ENCODE measurements at regions not wholly inside any gene's neighbourhood (a gene's known extent, or its start where the extent isn't known, plus 50 kb on each side); places are given as distances from the start of the nearest gene placed in this dataset.

DNA sequence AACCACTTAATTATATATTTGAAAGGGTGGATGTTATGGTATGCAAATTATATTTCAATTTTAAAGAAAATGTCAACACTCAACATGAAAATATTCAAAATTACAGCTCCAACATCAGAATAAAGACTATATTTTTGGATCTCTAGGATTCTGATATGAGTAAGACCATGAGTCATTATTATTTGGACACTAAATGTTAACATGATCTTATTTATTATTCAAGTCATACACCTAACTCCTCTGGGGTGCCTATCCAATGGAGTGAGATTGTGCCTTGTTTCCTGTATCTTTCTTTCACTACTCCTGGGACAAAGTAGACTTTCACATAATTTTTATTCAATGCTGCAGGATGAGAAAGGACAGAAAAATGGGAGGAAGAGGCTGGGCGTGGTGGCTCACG, 135.2 kb upstream of the PRSS1 start:
- Mint-ChIP-seq H3K4me1 (peaks cover 15% of the 10 kb centered on the region), H3K27me3 (ENCODE audit: low read depth) (no peaks in the 10 kb centered on the region), H3K4me3 (no peak overlapping the region), H3K9me3 (no peaks in the 10 kb centered on the region), H3K27ac (no peak overlapping the region), H3K36me3 (no peaks in the 10 kb centered on the region)
- ChIA-PET POLR2A (no interaction called here), CTCF (interaction anchor here (0.6 kb wide), 1 partner anchor 10 kb away, joined by 3 read pairs; no protein-coding TSS in a partner anchor)
- TF ChIP-seq FOXJ3 (CRISPR knock-in tag; IDR thresholded peaks at IDR 0.05; ENCODE audit: borderline replicate concordance) (no peak), AFF4 (CRISPR knock-in tag; IDR thresholded peaks at IDR 0.05; ENCODE audit: borderline replicate concordance) (no peak), MLX (CRISPR knock-in tag; IDR thresholded peaks at IDR 0.05) (no peak), ETV6 (CRISPR knock-in tag; IDR thresholded peaks at IDR 0.05) (no peak), ZNF138 (CRISPR knock-in tag; conservative IDR thresholded peaks at IDR 0.05) (no peak), CTCF (IDR thresholded peaks at IDR 0.05) (no peak), ZNF671 (CRISPR knock-in tag; IDR thresholded peaks at IDR 0.05) (no peak), TEAD4 (CRISPR knock-in tag; IDR thresholded peaks at IDR 0.05) (no peak), MXD4 (CRISPR knock-in tag; IDR thresholded peaks at IDR 0.05; ENCODE audit: borderline replicate concordance) (no peak)
- TF ChIP-seq, protein P1, sequence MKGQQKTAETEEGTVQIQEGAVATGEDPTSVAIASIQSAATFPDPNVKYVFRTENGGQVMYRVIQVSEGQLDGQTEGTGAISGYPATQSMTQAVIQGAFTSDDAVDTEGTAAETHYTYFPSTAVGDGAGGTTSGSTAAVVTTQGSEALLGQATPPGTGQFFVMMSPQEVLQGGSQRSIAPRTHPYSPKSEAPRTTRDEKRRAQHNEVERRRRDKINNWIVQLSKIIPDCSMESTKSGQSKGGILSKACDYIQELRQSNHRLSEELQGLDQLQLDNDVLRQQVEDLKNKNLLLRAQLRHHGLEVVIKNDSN (CRISPR knock-in tag; IDR thresholded peaks at IDR 0.05) = no peak
- TF ChIP-seq, protein P2, sequence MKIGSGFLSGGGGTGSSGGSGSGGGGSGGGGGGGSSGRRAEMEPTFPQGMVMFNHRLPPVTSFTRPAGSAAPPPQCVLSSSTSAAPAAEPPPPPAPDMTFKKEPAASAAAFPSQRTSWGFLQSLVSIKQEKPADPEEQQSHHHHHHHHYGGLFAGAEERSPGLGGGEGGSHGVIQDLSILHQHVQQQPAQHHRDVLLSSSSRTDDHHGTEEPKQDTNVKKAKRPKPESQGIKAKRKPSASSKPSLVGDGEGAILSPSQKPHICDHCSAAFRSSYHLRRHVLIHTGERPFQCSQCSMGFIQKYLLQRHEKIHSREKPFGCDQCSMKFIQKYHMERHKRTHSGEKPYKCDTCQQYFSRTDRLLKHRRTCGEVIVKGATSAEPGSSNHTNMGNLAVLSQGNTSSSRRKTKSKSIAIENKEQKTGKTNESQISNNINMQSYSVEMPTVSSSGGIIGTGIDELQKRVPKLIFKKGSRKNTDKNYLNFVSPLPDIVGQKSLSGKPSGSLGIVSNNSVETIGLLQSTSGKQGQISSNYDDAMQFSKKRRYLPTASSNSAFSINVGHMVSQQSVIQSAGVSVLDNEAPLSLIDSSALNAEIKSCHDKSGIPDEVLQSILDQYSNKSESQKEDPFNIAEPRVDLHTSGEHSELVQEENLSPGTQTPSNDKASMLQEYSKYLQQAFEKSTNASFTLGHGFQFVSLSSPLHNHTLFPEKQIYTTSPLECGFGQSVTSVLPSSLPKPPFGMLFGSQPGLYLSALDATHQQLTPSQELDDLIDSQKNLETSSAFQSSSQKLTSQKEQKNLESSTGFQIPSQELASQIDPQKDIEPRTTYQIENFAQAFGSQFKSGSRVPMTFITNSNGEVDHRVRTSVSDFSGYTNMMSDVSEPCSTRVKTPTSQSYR (CRISPR knock-in tag; IDR thresholded peaks at IDR 0.05) = no peak
- no peak for DNase-seq (ENCODE audit: low spot score)
- ATAC-seq = no peak

GRCh38 chr7:142612237-142612881, 136.9 kb upstream of the PRSS1 start:
- DNase-seq (ENCODE audit: low spot score) (no peak), ATAC-seq (no peak; the same call in 1 of the 2 replicates)
- H3K4me3 Mint-ChIP-seq = no peak overlapping the region
- no peak for TF ChIP-seq JUN (CRISPR knock-in tag; IDR thresholded peaks at IDR 0.05)
- no peak for TF ChIP-seq ZNF121 (CRISPR knock-in tag; IDR thresholded peaks at IDR 0.05)
- no peak for TF ChIP-seq ELF4 (CRISPR knock-in tag; IDR thresholded peaks at IDR 0.05; ENCODE audit: low read depth)
- no peak for TF ChIP-seq NFATC4 (CRISPR knock-in tag; IDR thresholded peaks at IDR 0.05)
- TF ChIP-seq CREB1 (CRISPR knock-in tag; IDR thresholded peaks at IDR 0.05) = no peak
- TF ChIP-seq, protein P1 (CRISPR knock-in tag; IDR thresholded peaks at IDR 0.05) = no peak
- no peak for TF ChIP-seq ETV6 (CRISPR knock-in tag; IDR thresholded peaks at IDR 0.05)
- no peak overlapping the region for H3K27ac Mint-ChIP-seq
- H3K4me1 Mint-ChIP-seq = peaks cover 11% of the 10 kb centered on the region
- CTCF ChIA-PET = interaction anchor here (1.0 to 1.9 kb wide), 4 partner anchors 25 to 603 kb away, joined by 3 to 7 read pairs (median 3); no protein-coding TSS in a partner anchor
- H3K36me3 Mint-ChIP-seq = no peaks in the 10 kb centered on the region
- H3K27me3 Mint-ChIP-seq (ENCODE audit: low read depth) = no peaks in the 10 kb centered on the region
- no peaks in the 10 kb centered on the region for H3K9me3 Mint-ChIP-seq
- POLR2A ChIA-PET = no interaction called here
